Adrenal gland (tissue), 9 donors: ENCODE measurements at regions not wholly inside any gene's neighbourhood (a gene's known extent, or its start where the extent isn't known, plus 50 kb on each side); places are given as distances from the start of the nearest gene placed in this dataset.

Source experiments
- DNase-seq, 7 donors: peaks; one replicate each; pipeline ENCODE4 v3.0.0-alpha.2; 2019 to 2020
- H3K27ac ChIP-seq, 5 donors: fragments of 200-600 bp; sonication (generic) in 4 of 5; 1 replicate in 3 of 5; 2 replicates in 2 of 5; pipeline versions ENCODE4 v1.5.1 to v1.8.0; 2016 to 2020; ENCODE audit warnings: mild to moderate bottlenecking in 1 of 5
- H3K27me3 ChIP-seq: fragments of 200-600 bp; 2 replicates; pipeline ENCODE4 v1.8.0; 2021
- H3K36me3 ChIP-seq, 2 donors: fragments of 200-600 bp; replicated peaks in 1 of 2; 1 replicate in 1 of 2; 2 replicates in 1 of 2; pipeline versions ENCODE4 v1.5.1 to v1.8.0; 2018 to 2022
- H3K4me1 ChIP-seq, 2 donors: fragments of 200-600 bp; replicated peaks in 1 of 2; 1 replicate in 1 of 2; 2 replicates in 1 of 2; pipeline versions ENCODE4 v1.5.1 to v1.8.0; 2018 to 2021
- H3K4me3 ChIP-seq, 4 donors: fragments of 200-600 bp; sonication (generic) in 3 of 4; one replicate each; pipeline ENCODE4 v1.5.1; 2016 to 2018
- H3K9me3 ChIP-seq, 3 donors: fragments of 200-600 bp; sonication (generic) in 1 of 3; replicated peaks in 1 of 3; 1 replicate in 2 of 3; 2 replicates in 1 of 3; pipeline versions ENCODE4 v1.5.1 to v1.8.0; 2016 to 2021
- POLR2A ChIP-seq, 2 donors: fragments of 450-650 bp; IDR thresholded peaks; one replicate each; pipeline ENCODE4 v1.6.1; 2017; ENCODE audit warnings: antibody characterized with exemption in 2 of 2, mild to moderate bottlenecking in 2 of 2, moderate library complexity in 1 of 2
- WGBS, 4 donors: extraction: QIAGEN DNeasy Blood & Tissue Kit in 2 of 4; methylation state at CpG; one replicate each; pipeline versions ENCODE4 v1.1.5 to v1.1.7; 2013 to 2017; 5-methylcytosine and 5-hydroxymethylcytosine counted together
- intact Hi-C, 2 donors: fragments of 100-400 bp; cut with DNase I; formaldehyde crosslinking; loops; one replicate each; pipeline versions ENCODE4 v1.14.1 to v1.15.0; 2022 to 2023
- TF ChIP-seq, protein P1 (sequence below), 6 experiments: fragments of 450-650 bp in 4 of 6; fragments of 200-600 bp in 2 of 6; sonication (generic) in 1 of 6; IDR thresholded peaks; 1 replicate in 5 of 6; 2 replicates in 1 of 6; pipeline versions ENCODE4 v1.5.1 to v1.8.0; 2016 to 2021; ENCODE audit warnings: antibody characterized with exemption in 6 of 6, mild to moderate bottlenecking in 2 of 6, moderate library complexity in 1 of 6
- donor health status: healthy with polysubstance abuse.
- donor health status: Bipolar disorder and iron deficiency.
- donor health status: DM: yes; HTN: yes; CAD: no.
- donor health status: DM: no; HTN: no; CAD: no.
- donor health status: DM: no; HTN: no; CAD: no.

- H3K27ac ChIP-seq, result no peak overlapping the region
- intact Hi-C loops, result loop anchor here in 1 of 2 donors (10.0 kb wide), 1 partner anchor 314 kb away; no protein-coding TSS in a partner anchor
- H3K4me1 ChIP-seq, result no peaks in the 10 kb centered on the region
- H3K36me3 ChIP-seq, result no peaks in the 10 kb centered on the region
- TF ChIP-seq POLR2A (IDR thresholded peaks at IDR 0.05), result no peak
- TF ChIP-seq, protein P1, sequence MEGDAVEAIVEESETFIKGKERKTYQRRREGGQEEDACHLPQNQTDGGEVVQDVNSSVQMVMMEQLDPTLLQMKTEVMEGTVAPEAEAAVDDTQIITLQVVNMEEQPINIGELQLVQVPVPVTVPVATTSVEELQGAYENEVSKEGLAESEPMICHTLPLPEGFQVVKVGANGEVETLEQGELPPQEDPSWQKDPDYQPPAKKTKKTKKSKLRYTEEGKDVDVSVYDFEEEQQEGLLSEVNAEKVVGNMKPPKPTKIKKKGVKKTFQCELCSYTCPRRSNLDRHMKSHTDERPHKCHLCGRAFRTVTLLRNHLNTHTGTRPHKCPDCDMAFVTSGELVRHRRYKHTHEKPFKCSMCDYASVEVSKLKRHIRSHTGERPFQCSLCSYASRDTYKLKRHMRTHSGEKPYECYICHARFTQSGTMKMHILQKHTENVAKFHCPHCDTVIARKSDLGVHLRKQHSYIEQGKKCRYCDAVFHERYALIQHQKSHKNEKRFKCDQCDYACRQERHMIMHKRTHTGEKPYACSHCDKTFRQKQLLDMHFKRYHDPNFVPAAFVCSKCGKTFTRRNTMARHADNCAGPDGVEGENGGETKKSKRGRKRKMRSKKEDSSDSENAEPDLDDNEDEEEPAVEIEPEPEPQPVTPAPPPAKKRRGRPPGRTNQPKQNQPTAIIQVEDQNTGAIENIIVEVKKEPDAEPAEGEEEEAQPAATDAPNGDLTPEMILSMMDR (IDR thresholded peaks at IDR 0.05), result no peak
- DNase-seq, result no peak
- H3K4me3 ChIP-seq, result no peak overlapping the region
- WGBS, 4 donors, result 72 to 76% (median 74%) methylated on average over 7 of the region's 7 CpGs
- no peaks in the 10 kb centered on the region for H3K9me3 ChIP-seq
- H3K27me3 ChIP-seq, result no peaks in the 10 kb centered on the region
Observed at GRCh38 chr16:73560497-73560896, 512.6 kb upstream of the ZFHX3 start.

- Histone ChIP-seq H3K9me3 (no peaks in the 10 kb centered on the region), H3K4me3 (no peak overlapping the region), H3K36me3 (no peaks in the 10 kb centered on the region), H3K4me1 (no peaks in the 10 kb centered on the region), H3K27me3 (no peaks in the 10 kb centered on the region), H3K27ac (no peak overlapping the region)
- no peak for DNase-seq
- 87 to 93% (median 91%) methylated on average over 7 of the region's 7 CpGs for WGBS, 4 donors
- intact Hi-C loops, result no loop called here
- TF ChIP-seq POLR2A (IDR thresholded peaks at IDR 0.05), result no peak
- TF ChIP-seq, protein P1 (IDR thresholded peaks at IDR 0.05), result no peak
Observed at GRCh38 chr16:73558219-73558618, 510.3 kb upstream of the ZFHX3 start.

DNA sequence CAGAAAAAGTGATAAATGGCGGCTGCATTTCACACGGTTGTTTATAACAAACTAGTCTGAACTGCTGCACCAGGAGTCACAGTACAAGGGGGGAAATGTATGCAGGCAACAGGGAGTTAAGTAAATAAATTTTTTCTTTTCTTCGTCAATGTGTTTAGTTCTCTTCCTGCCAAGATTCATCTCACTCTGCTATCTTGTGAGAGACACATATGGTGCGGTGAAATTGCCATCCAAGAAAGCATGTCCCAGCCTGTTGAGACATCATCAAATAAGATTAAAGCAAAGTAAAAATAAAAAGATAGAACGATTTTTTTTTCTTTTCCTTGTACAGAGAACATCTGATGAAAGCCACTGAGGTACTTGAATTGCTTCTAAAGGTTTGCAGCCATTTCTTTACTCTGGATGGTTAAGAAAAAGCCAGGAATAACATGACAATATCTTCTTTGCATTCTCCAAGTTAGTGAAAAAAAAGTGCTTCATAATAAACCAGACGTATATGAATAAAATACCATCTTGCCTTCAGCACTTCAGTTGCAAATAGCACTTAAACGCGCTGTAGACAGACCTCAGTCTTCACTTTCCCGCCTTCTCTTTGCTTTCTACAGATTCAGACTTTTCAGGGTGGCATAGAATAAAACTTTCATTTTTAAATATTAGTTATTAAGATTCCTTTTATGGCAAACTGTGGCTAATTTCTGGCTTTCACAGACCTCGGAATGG is 506.2 kb upstream of the ZFHX3 start:
- Histone ChIP-seq H3K27ac (no peak overlapping the region), H3K4me1 (no peaks in the 10 kb centered on the region), H3K4me3 (no peak overlapping the region), H3K36me3 (no peaks in the 10 kb centered on the region), H3K9me3 (no peaks in the 10 kb centered on the region), H3K27me3 (peaks cover 3% of the 10 kb centered on the region)
- no peak for DNase-seq
- no peak for TF ChIP-seq POLR2A (IDR thresholded peaks at IDR 0.05)
- TF ChIP-seq, protein P1 (IDR thresholded peaks at IDR 0.05), result no peak
- WGBS, 4 donors, result 74 to 82% (median 80%) methylated on average over 10 of the region's 10 CpGs
- intact Hi-C loops, result no loop called here

DNA sequence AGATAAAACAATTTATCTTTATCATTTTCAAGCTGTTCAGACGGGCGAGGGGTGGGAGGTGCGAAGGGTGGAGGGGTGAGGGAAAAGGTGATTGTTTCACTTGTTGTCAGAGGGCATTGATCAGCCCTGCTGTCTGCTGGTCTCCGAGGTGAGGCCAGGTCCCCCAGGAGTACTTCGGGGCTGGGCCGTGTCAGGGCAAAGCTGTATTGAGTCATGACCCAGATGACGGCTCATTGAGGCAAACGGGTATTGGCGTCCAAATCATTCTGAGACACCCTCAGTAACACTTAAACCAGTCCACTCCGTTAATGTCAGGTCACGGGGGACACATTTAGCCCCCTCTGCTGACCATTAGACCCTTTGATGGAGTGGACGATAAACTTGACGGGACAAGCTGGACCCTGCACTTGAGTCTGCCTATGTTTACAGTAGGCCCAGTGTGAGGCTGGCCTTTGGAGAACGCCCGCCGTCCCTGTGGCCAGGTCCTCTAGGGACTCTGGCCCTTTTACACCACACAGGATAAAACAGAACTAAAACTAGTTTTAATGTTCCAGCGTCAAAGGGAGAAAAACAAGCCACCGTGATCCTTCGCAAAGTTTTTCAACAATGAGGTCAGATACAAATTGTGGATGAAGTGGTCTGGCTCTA is 502.2 kb upstream of the ZFHX3 start:
- Histone ChIP-seq H3K9me3 (no peaks in the 10 kb centered on the region), H3K27ac (no peak overlapping the region), H3K4me1 (no peaks in the 10 kb centered on the region), H3K4me3 (no peak overlapping the region), H3K27me3 (peaks cover 4% of the 10 kb centered on the region), H3K36me3 (no peaks in the 10 kb centered on the region)
- TF ChIP-seq POLR2A (IDR thresholded peaks at IDR 0.05), result no peak
- TF ChIP-seq, protein P1 (IDR thresholded peaks at IDR 0.05), result no peak
- 78 to 90% (median 82%) methylated on average over 12 to 19 of the region's 19 CpGs for WGBS, 4 donors
- DNase-seq, result no peak
- intact Hi-C loops, result no loop called here
